Upper lobe of left lung (tissue), 4 donors: ENCODE measurements at regions not wholly inside any gene's neighbourhood (a gene's known extent, or its start where the extent isn't known, plus 50 kb on each side); places are given as distances from the start of the nearest gene placed in this dataset.

ENCODE experiments used
- POLR2A ChIP-seq, 4 donors: fragments of 450-650 bp; IDR thresholded peaks; one replicate each; pipeline ENCODE4 v1.5.1; 2016 to 2017; ENCODE audit warnings: antibody characterized with exemption in 4 of 4, mild to moderate bottlenecking in 2 of 4
- TF ChIP-seq, protein P1 (sequence below), 6 experiments: fragments of 450-650 bp in 4 of 6; fragments of 200-600 bp in 2 of 6; sonication (generic) in 2 of 6; IDR thresholded peaks; one replicate each; pipeline ENCODE4 v1.5.1; 2016 to 2019; ENCODE audit warnings: antibody characterized with exemption in 6 of 6

- TF ChIP-seq, protein P1, sequence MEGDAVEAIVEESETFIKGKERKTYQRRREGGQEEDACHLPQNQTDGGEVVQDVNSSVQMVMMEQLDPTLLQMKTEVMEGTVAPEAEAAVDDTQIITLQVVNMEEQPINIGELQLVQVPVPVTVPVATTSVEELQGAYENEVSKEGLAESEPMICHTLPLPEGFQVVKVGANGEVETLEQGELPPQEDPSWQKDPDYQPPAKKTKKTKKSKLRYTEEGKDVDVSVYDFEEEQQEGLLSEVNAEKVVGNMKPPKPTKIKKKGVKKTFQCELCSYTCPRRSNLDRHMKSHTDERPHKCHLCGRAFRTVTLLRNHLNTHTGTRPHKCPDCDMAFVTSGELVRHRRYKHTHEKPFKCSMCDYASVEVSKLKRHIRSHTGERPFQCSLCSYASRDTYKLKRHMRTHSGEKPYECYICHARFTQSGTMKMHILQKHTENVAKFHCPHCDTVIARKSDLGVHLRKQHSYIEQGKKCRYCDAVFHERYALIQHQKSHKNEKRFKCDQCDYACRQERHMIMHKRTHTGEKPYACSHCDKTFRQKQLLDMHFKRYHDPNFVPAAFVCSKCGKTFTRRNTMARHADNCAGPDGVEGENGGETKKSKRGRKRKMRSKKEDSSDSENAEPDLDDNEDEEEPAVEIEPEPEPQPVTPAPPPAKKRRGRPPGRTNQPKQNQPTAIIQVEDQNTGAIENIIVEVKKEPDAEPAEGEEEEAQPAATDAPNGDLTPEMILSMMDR (IDR thresholded peaks at IDR 0.05), result no peak
- TF ChIP-seq POLR2A (IDR thresholded peaks at IDR 0.05), result no peak
Measured at GRCh38 chr6:140777780-140778179, 1354.9 kb upstream of the GJE1 start.
